Mucosa of rectum (tissue), 2 donors: ENCODE measurements at regions not wholly inside any gene's neighbourhood (a gene's known extent, or its start where the extent isn't known, plus 50 kb on each side); places are given as distances from the start of the nearest gene placed in this dataset.

Source experiments
- H3K27ac ChIP-seq, 2 donors: one replicate each; pipeline ENCODE4 v1.7.0; 2013; ENCODE audit warnings: inconsistent platforms in 2 of 2, low read depth in 2 of 2, low read length in 2 of 2
- H3K27me3 ChIP-seq, 2 donors: one replicate each; pipeline ENCODE4 v1.7.0; 2013; ENCODE audit warnings: low read length in 2 of 2; ENCODE audit not compliant: control insufficient read depth in 2 of 2, insufficient read depth in 2 of 2
- H3K36me3 ChIP-seq, 2 donors: one replicate each; pipeline ENCODE4 v1.7.0; 2013; ENCODE audit warnings: low read length in 2 of 2; ENCODE audit not compliant: control insufficient read depth in 2 of 2, insufficient read depth in 2 of 2
- H3K4me1 ChIP-seq, 2 donors: one replicate each; pipeline ENCODE4 v1.7.0; 2013; ENCODE audit warnings: low read length in 2 of 2, mild to moderate bottlenecking in 1 of 2; ENCODE audit not compliant: control insufficient read depth in 2 of 2, insufficient read depth in 2 of 2
- H3K4me3 ChIP-seq, 2 donors: one replicate each; pipeline ENCODE4 v1.7.0; 2013; ENCODE audit warnings: low read length in 2 of 2
- H3K9ac ChIP-seq, 2 donors: one replicate each; pipeline ENCODE4 v1.7.0; 2013; ENCODE audit warnings: low read length in 2 of 2, low read depth in 1 of 2, mild to moderate bottlenecking in 1 of 2
- H3K9me3 ChIP-seq, 2 donors: one replicate each; pipeline ENCODE4 v1.7.0; 2013; ENCODE audit warnings: low read length in 2 of 2; ENCODE audit not compliant: control insufficient read depth in 2 of 2
- donor health status: healthy.
- donor health status: Normal muscosa, but diverticular disease.

DNA sequence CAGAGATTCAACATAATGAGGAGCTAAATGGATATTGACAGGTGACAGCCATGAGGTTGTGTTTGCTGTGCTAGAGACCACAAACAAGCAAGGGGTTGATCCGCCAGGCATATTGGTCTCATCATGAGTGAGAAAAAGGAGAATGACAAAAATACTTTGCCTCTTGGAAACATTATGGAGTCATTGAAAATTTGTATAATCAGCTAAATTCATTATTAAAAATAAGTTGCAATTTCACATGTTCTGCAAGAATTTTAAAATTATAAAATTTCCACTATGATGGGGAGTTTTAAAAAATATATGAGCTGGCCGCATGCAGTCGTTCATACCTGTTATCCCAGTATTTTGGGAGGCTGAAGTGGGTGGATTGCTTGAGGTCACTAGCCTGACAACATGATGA is 912.3 kb upstream of the SLC35B3 start:
- no peak overlapping the region for H3K27ac ChIP-seq
- H3K9me3 ChIP-seq, result no peaks in the 10 kb centered on the region
- H3K9ac ChIP-seq, result no peak overlapping the region
- no peaks in the 10 kb centered on the region for H3K4me1 ChIP-seq
- H3K36me3 ChIP-seq, result no peaks in the 10 kb centered on the region
- H3K27me3 ChIP-seq, result no peaks in the 10 kb centered on the region
- no peak overlapping the region for H3K4me3 ChIP-seq

- Histone ChIP-seq H3K27ac (no peak overlapping the region), H3K9ac (no peak overlapping the region), H3K4me3 (no peak overlapping the region), H3K27me3 (no peaks in the 10 kb centered on the region), H3K4me1 (no peaks in the 10 kb centered on the region), H3K9me3 (no peaks in the 10 kb centered on the region), H3K36me3 (no peaks in the 10 kb centered on the region)
Observed at GRCh38 chr6:9346923-9347322, 911.6 kb upstream of the SLC35B3 start.

GRCh38 chr6:9335431-9335830 is 900.1 kb upstream of the SLC35B3 start:
- no peak overlapping the region for H3K9ac ChIP-seq
- no peak overlapping the region for H3K4me3 ChIP-seq
- no peaks in the 10 kb centered on the region for H3K9me3 ChIP-seq
- no peaks in the 10 kb centered on the region for H3K36me3 ChIP-seq
- H3K27ac ChIP-seq, result no peak overlapping the region
- no peaks in the 10 kb centered on the region for H3K4me1 ChIP-seq
- no peaks in the 10 kb centered on the region for H3K27me3 ChIP-seq

DNA sequence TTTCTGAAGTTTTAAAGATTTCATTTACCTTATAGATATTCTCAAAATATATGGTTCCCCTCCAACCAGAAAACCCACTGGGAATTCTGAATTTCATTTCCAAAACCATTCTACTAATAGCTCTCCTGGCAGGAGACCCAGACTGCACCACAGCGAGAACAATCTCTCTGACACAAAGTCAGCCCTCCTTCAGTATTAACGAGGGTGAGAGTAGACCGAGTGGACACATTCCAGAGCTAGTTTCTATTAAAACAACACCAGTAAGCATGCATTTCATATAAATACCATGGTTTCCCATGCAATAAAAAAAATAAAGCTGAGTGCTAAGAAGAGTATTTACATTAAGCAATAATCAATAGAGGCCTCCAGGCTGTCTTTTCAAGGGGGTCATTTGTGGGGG is 899.6 kb upstream of the SLC35B3 start:
- no peak overlapping the region for H3K9ac ChIP-seq
- no peaks in the 10 kb centered on the region for H3K9me3 ChIP-seq
- no peak overlapping the region for H3K27ac ChIP-seq
- no peak overlapping the region for H3K4me3 ChIP-seq
- no peaks in the 10 kb centered on the region for H3K4me1 ChIP-seq
- H3K27me3 ChIP-seq, result no peaks in the 10 kb centered on the region
- no peaks in the 10 kb centered on the region for H3K36me3 ChIP-seq

GRCh38 chr6:9332241-9332780 is 897.0 kb upstream of the SLC35B3 start:
- no peaks in the 10 kb centered on the region for H3K36me3 ChIP-seq
- H3K9ac ChIP-seq, result no peak overlapping the region
- no peak overlapping the region for H3K4me3 ChIP-seq
- H3K4me1 ChIP-seq, result no peaks in the 10 kb centered on the region
- H3K27me3 ChIP-seq, result no peaks in the 10 kb centered on the region
- H3K27ac ChIP-seq, result no peak overlapping the region
- no peaks in the 10 kb centered on the region for H3K9me3 ChIP-seq

DNA sequence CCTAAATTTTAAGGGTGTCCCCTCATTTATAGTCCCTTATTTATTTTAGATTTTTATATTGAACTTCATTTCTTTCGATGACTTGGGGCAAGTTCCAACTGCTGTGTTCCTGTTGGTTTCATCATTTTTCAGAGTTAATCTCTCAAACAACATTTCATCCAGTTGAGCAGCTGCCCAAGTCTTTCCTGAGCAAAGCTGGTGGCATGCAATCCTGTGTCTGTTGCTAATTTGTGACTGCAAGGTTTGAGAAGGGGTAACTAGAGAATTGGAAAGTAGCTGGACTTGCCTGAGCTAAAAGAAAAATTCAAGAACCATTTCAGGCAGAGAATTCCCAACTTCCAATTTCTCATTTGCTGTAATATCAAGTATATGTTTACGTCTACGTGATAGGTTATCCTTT is 881.5 kb upstream of the SLC35B3 start:
- H3K36me3 ChIP-seq, result no peaks in the 10 kb centered on the region
- no peak overlapping the region for H3K4me3 ChIP-seq
- no peak overlapping the region for H3K27ac ChIP-seq
- no peaks in the 10 kb centered on the region for H3K4me1 ChIP-seq
- no peak overlapping the region for H3K9ac ChIP-seq
- H3K9me3 ChIP-seq, result no peaks in the 10 kb centered on the region
- no peaks in the 10 kb centered on the region for H3K27me3 ChIP-seq

DNA sequence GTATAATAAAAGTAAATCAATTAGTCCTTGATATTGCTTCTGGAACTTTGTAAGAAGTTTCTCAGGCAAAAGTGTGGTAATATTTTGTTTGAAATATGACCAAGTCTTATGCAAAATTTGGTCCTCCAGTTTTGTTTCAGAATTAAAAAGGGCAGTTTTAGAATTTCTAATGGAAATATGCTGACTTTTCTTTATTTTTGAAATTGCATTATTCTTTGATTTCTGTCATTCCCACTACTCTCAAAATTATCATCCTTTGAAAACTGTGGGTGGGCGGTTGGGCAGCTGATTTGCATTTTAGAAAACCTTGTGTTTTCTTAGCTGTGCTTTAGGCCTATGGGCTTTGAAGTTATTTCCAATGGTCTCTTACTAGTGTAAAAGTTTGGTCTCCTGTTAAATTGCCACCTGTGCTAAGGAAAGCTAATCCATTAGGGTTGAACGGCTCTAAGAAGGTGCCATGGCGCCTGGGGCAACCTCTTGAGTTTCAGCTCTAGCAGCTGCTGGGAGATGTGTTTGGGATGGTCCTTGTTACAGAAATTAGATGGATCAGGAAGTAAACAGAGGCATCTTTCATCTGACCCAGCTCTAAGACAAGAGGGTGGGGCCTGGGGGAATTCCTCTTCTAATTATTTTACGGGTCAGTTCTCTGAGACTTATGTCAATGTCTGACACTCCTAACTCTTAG is 880.8 kb upstream of the SLC35B3 start:
- H3K9ac ChIP-seq, result no peak overlapping the region
- no peaks in the 10 kb centered on the region for H3K36me3 ChIP-seq
- H3K27me3 ChIP-seq, result no peaks in the 10 kb centered on the region
- no peak overlapping the region for H3K4me3 ChIP-seq
- H3K4me1 ChIP-seq, result no peaks in the 10 kb centered on the region
- H3K27ac ChIP-seq, result no peak overlapping the region
- H3K9me3 ChIP-seq, result no peaks in the 10 kb centered on the region

DNA sequence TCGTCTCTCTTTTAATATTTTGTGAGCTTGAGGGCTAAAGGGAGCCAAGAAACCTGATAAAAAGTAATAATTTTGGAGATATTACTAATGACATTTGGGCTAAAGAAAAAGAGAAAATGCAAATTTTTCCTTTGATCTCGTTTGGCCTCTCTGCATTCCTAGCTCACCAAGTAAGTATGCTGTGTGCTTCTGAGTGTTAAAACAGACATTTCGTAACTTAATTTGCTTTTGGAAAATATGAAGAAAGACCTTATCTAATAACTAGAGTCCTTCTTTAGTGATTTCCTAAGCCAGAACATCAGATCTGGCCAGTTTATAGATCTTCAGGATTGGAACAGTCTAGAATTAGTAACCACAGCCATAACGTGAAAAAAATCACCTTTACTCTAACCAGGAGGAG is 872.9 kb upstream of the SLC35B3 start:
- Histone ChIP-seq H3K27me3 (no peaks in the 10 kb centered on the region), H3K4me1 (no peaks in the 10 kb centered on the region), H3K27ac (no peak overlapping the region), H3K4me3 (no peak overlapping the region), H3K9ac (no peak overlapping the region), H3K9me3 (no peaks in the 10 kb centered on the region), H3K36me3 (no peaks in the 10 kb centered on the region)

- H3K4me1 ChIP-seq, result no peaks in the 10 kb centered on the region
- no peaks in the 10 kb centered on the region for H3K36me3 ChIP-seq
- no peak overlapping the region for H3K4me3 ChIP-seq
- no peaks in the 10 kb centered on the region for H3K9me3 ChIP-seq
- no peak overlapping the region for H3K27ac ChIP-seq
- no peaks in the 10 kb centered on the region for H3K27me3 ChIP-seq
- H3K9ac ChIP-seq, result no peak overlapping the region
Observed at GRCh38 chr6:9307786-9308185, 872.4 kb upstream of the SLC35B3 start.

DNA sequence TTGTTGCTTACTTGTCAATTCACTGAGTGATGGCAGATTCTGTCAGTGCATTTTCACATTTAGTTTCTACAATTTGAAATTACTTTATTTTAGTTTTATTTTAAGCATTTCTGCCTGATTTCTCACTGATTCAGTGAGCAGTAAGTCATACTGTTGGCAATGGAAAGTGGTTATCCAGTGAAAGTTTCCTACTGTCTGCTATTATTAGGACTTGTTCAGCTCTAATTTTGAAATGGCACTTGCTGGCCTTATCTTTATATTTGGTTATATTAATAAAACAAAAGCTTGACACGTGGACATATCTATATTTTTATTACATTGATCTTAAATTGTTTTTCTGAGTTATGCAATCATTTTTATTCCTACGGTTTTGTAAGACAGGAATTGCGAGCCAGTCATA is 871.8 kb upstream of the SLC35B3 start:
- Histone ChIP-seq H3K9me3 (no peaks in the 10 kb centered on the region), H3K4me1 (no peaks in the 10 kb centered on the region), H3K27ac (no peak overlapping the region), H3K9ac (no peak overlapping the region), H3K36me3 (no peaks in the 10 kb centered on the region), H3K4me3 (no peak overlapping the region), H3K27me3 (no peaks in the 10 kb centered on the region)
